Cardiac septum (tissue), 1 donor: ENCODE measurements at regions not wholly inside any gene's neighbourhood (a gene's known extent, or its start where the extent isn't known, plus 50 kb on each side); places are given as distances from the start of the nearest gene placed in this dataset.

Experiments used
- DNase-seq: peaks from one replicate; pipeline ENCODE4 v3.0.0-alpha.2; 2020; ENCODE audit warnings: low spot score
- intact Hi-C: fragments of 100-400 bp; cut with DNase I; formaldehyde crosslinking; loops from one replicate; pipeline ENCODE4 v1.14.0; 2022
- donor health status: DM: no; HTN: no; CAD: no.

- intact Hi-C loops = no loop called here
- DNase-seq = no peak
These were observed 209.2 kb upstream of the HMGA2 start for GRCh38 chr12:65615118-65615517.

GRCh38 chr12:65616022-65616421 lies 208.3 kb upstream of the HMGA2 start:
- DNase-seq = no peak
- intact Hi-C loops = no loop called here

- no peak for DNase-seq
- intact Hi-C loops = no loop called here
These were observed 205.7 kb upstream of the HMGA2 start for GRCh38 chr12:65618588-65618987.

GRCh38 chr12:65619018-65619417 lies 205.3 kb upstream of the HMGA2 start:
- DNase-seq = no peak
- intact Hi-C loops = no loop called here

GRCh38 chr12:65620046-65620445 lies 204.2 kb upstream of the HMGA2 start:
- no peak for DNase-seq
- intact Hi-C loops = no loop called here

- DNase-seq = no peak
- intact Hi-C loops = no loop called here
These were observed 202.2 kb upstream of the HMGA2 start for GRCh38 chr12:65622056-65622455.

GRCh38 chr12:65623507-65623906 lies 200.8 kb upstream of the HMGA2 start:
- no peak for DNase-seq
- intact Hi-C loops = no loop called here

- intact Hi-C loops = no loop called here
- no peak for DNase-seq
These were observed 199.7 kb upstream of the HMGA2 start for GRCh38 chr12:65624554-65625086.

GRCh38 chr12:65628061-65628460 lies 196.2 kb upstream of the HMGA2 start:
- intact Hi-C loops = no loop called here
- DNase-seq = no peak

GRCh38 chr12:65630555-65630954 lies 193.7 kb upstream of the HMGA2 start:
- intact Hi-C loops = no loop called here
- no peak for DNase-seq

GRCh38 chr12:65631621-65632111 lies 192.6 kb upstream of the HMGA2 start:
- intact Hi-C loops = no loop called here
- no peak for DNase-seq

- no peak for DNase-seq
- intact Hi-C loops = no loop called here
These were observed 192.0 kb upstream of the HMGA2 start for GRCh38 chr12:65632131-65632855.

- intact Hi-C loops = no loop called here
- no peak for DNase-seq
These were observed 190.2 kb upstream of the HMGA2 start for GRCh38 chr12:65634061-65634460.

- intact Hi-C loops = no loop called here
- no peak for DNase-seq
These were observed 189.5 kb upstream of the HMGA2 start for GRCh38 chr12:65634626-65635331.

- intact Hi-C loops = no loop called here
- no peak for DNase-seq
These were observed 187.8 kb upstream of the HMGA2 start for GRCh38 chr12:65636436-65636835.

GRCh38 chr12:65637150-65637549 lies 187.1 kb upstream of the HMGA2 start:
- intact Hi-C loops = no loop called here

GRCh38 chr12:65637774-65638173 lies 186.5 kb upstream of the HMGA2 start:
- intact Hi-C loops = no loop called here
- DNase-seq = no peak

More at GRCh38 chr12:65637150-65637549, 187.1 kb upstream of the HMGA2 start:
- DNase-seq = no peak

- intact Hi-C loops = no loop called here
- DNase-seq = no peak
These were observed 186.0 kb upstream of the HMGA2 start for GRCh38 chr12:65638324-65638723.

- no peak for DNase-seq
- intact Hi-C loops = no loop called here
These were observed 183.8 kb upstream of the HMGA2 start for GRCh38 chr12:65640489-65640901.

GRCh38 chr12:65642061-65642661 lies 182.1 kb upstream of the HMGA2 start:
- no peak for DNase-seq

More at GRCh38 chr12:65642061-65642661, 182.1 kb upstream of the HMGA2 start:
- intact Hi-C loops = no loop called here
